Tibial nerve (tissue), 4 donors: ENCODE measurements at regions not wholly inside any gene's neighbourhood (a gene's known extent, or its start where the extent isn't known, plus 50 kb on each side); places are given as distances from the start of the nearest gene placed in this dataset.

Source experiments
- EP300 ChIP-seq, 2 donors: sonication (generic); formaldehyde crosslinking; IDR thresholded peaks; one replicate each; pipeline ENCODE4 v1.6.1; 2017; ENCODE audit warnings: antibody characterized with exemption in 2 of 2, mild to moderate bottlenecking in 1 of 2
- POLR2A ChIP-seq, 2 donors: fragments of 450-650 bp; IDR thresholded peaks; one replicate each; pipeline ENCODE4 v1.6.1; 2017; ENCODE audit warnings: antibody characterized with exemption in 2 of 2, mild to moderate bottlenecking in 2 of 2, moderate library complexity in 2 of 2
- TF ChIP-seq, protein P1 (sequence below), 5 experiments: fragments of 200-600 bp in 3 of 5; fragments of 450-650 bp in 2 of 5; sonication (generic) in 3 of 5; IDR thresholded peaks; one replicate each; pipeline ENCODE4 v1.5.1; 2016 to 2019; ENCODE audit warnings: antibody characterized with exemption in 5 of 5, mild to moderate bottlenecking in 3 of 5, moderate library complexity in 2 of 5

DNA sequence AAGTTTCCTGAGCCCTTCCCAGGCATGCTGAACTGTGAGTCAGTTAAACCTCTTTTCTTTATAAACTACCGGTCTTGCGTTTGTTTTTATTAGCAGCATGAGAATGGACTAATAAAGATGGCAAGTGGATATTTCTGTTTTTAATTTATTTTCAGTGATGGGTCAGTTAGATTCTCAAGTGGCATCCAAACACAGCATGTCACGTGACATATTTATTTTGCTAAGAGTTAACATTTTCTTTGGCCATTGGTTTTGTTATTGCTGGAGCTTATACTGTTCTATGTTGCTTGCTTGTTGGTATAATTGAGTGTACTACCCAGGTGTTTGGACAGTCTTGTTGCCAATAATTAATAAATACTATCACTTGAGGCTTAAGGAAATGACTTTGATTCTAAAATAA lies 181.7 kb upstream of the MALRD1 start:
- TF ChIP-seq, protein P1, sequence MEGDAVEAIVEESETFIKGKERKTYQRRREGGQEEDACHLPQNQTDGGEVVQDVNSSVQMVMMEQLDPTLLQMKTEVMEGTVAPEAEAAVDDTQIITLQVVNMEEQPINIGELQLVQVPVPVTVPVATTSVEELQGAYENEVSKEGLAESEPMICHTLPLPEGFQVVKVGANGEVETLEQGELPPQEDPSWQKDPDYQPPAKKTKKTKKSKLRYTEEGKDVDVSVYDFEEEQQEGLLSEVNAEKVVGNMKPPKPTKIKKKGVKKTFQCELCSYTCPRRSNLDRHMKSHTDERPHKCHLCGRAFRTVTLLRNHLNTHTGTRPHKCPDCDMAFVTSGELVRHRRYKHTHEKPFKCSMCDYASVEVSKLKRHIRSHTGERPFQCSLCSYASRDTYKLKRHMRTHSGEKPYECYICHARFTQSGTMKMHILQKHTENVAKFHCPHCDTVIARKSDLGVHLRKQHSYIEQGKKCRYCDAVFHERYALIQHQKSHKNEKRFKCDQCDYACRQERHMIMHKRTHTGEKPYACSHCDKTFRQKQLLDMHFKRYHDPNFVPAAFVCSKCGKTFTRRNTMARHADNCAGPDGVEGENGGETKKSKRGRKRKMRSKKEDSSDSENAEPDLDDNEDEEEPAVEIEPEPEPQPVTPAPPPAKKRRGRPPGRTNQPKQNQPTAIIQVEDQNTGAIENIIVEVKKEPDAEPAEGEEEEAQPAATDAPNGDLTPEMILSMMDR (IDR thresholded peaks at IDR 0.05), result no peak
- TF ChIP-seq POLR2A (IDR thresholded peaks at IDR 0.05) (no peak), EP300 (IDR thresholded peaks at IDR 0.05) (no peak)
